Upper lobe of left lung (tissue), 6 donors: ENCODE measurements at regions not wholly inside any gene's neighbourhood (a gene's known extent, or its start where the extent isn't known, plus 50 kb on each side); places are given as distances from the start of the nearest gene placed in this dataset.

Experiments
- ATAC-seq, 2 donors: fragments of 200-7000 bp; cut with Tn5 transposase; one replicate each; pipeline ENCODE4 v1.9.1; 2022; ENCODE audit warnings: mild to moderate bottlenecking in 2 of 2, moderate library complexity in 2 of 2; ENCODE audit not compliant: low FRiP score in 2 of 2
- DNase-seq, 2 donors: peaks; one replicate each; pipeline ENCODE4 v3.0.0-alpha.2; 2019 to 2020
- H3K27ac ChIP-seq, 4 donors: fragments of 200-600 bp; sonication (generic); one replicate each; pipeline ENCODE4 v1.5.1; 2016 to 2019
- H3K27me3 ChIP-seq, 4 donors: fragments of 200-600 bp; sonication (generic); one replicate each; pipeline ENCODE4 v1.5.1; 2017 to 2019
- H3K36me3 ChIP-seq, 4 donors: fragments of 200-600 bp; sonication (generic); one replicate each; pipeline ENCODE4 v1.5.1; 2016 to 2019
- H3K4me1 ChIP-seq, 4 donors: fragments of 200-600 bp; sonication (generic); one replicate each; pipeline ENCODE4 v1.5.1; 2018 to 2019
- H3K4me3 ChIP-seq, 4 donors: fragments of 200-600 bp; sonication (generic); one replicate each; pipeline ENCODE4 v1.5.1; 2017 to 2019; ENCODE audit warnings: mild to moderate bottlenecking in 2 of 4, moderate library complexity in 1 of 4
- H3K9me3 ChIP-seq, 4 donors: fragments of 200-600 bp; sonication (generic); one replicate each; pipeline ENCODE4 v1.5.1; 2018 to 2019
- CTCF ChIP-seq, 6 experiments: fragments of 450-650 bp in 4 of 6; fragments of 200-600 bp in 2 of 6; sonication (generic) in 2 of 6; IDR thresholded peaks; one replicate each; pipeline ENCODE4 v1.5.1; 2016 to 2019; ENCODE audit warnings: antibody characterized with exemption in 6 of 6
- EP300 ChIP-seq, 4 donors: sonication (generic); formaldehyde crosslinking; IDR thresholded peaks; one replicate each; pipeline ENCODE4 v1.5.1; 2017; ENCODE audit warnings: antibody characterized with exemption in 4 of 4, control low read depth in 2 of 4
- POLR2A ChIP-seq, 4 donors: fragments of 450-650 bp; IDR thresholded peaks; one replicate each; pipeline ENCODE4 v1.5.1; 2016 to 2017; ENCODE audit warnings: antibody characterized with exemption in 4 of 4, mild to moderate bottlenecking in 2 of 4
- POLR2AphosphoS5 ChIP-seq, 2 donors: sonication (generic); formaldehyde crosslinking; IDR thresholded peaks; one replicate each; pipeline ENCODE4 v1.5.1; 2017; ENCODE audit warnings: antibody characterized with exemption in 2 of 2
- WGBS, 2 donors: methylation state at CpG; one replicate each; pipeline ENCODE4 v1.1.5; 2017 to 2018; 5-methylcytosine and 5-hydroxymethylcytosine counted together
- donor health status: DM: no; HTN: no; CAD: no; lungs with moderate emphysema.
- donor health status: DM: no; HTN: yes; CAD: no; lungs with severe emphysema.

- Histone ChIP-seq H3K4me1 (no peaks in the 10 kb centered on the region), H3K4me3 (no peak overlapping the region), H3K36me3 (no peaks in the 10 kb centered on the region), H3K27ac (no peak overlapping the region), H3K9me3 (peaks cover 4 to 22% (median 7%) of the 10 kb centered on the region in 4 donors), H3K27me3 (no peaks in the 10 kb centered on the region)
- DNase-seq = no peak
- ATAC-seq = no peak
- TF ChIP-seq POLR2AphosphoS5 (IDR thresholded peaks at IDR 0.05) = no peak
- TF ChIP-seq CTCF (IDR thresholded peaks at IDR 0.05) = no peak
- TF ChIP-seq POLR2A (IDR thresholded peaks at IDR 0.05) = no peak
- TF ChIP-seq EP300 (IDR thresholded peaks at IDR 0.05) = no peak
These were observed 197.8 kb upstream of the ANKRD50 start for GRCh38 chr4:124910327-124910726.

GRCh38 chr4:124907881-124908280 is 195.3 kb upstream of the ANKRD50 start:
- no peak overlapping the region for H3K4me3 ChIP-seq
- TF ChIP-seq CTCF (IDR thresholded peaks at IDR 0.05) (no peak), EP300 (IDR thresholded peaks at IDR 0.05) (no peak), POLR2A (IDR thresholded peaks at IDR 0.05) (no peak), POLR2AphosphoS5 (IDR thresholded peaks at IDR 0.05) (no peak)
- no peak overlapping the region for H3K27ac ChIP-seq
- H3K36me3 ChIP-seq = no peaks in the 10 kb centered on the region
- H3K4me1 ChIP-seq = peaks cover 0 to 3% (median 0%) of the 10 kb centered on the region in 4 donors
- DNase-seq (no peak), ATAC-seq (no peak)
- H3K9me3 ChIP-seq = peaks cover 4 to 14% (median 7%) of the 10 kb centered on the region in 4 donors
- 86 to 88% methylated on average over 3 of the region's 3 CpGs for WGBS, 2 donors
- no peaks in the 10 kb centered on the region for H3K27me3 ChIP-seq

GRCh38 chr4:124905441-124905840 is 192.9 kb upstream of the ANKRD50 start:
- Histone ChIP-seq H3K4me3 (no peak overlapping the region), H3K9me3 (no peaks in the 10 kb centered on the region), H3K4me1 (peaks cover 0 to 3% (median 0%) of the 10 kb centered on the region in 4 donors), H3K27ac (no peak overlapping the region), H3K36me3 (no peaks in the 10 kb centered on the region), H3K27me3 (no peaks in the 10 kb centered on the region)
- WGBS, 2 donors = 49 to 55% methylated on average over 4 of the region's 4 CpGs
- ATAC-seq = no peak
- DNase-seq = no peak
- TF ChIP-seq EP300 (IDR thresholded peaks at IDR 0.05) (no peak), CTCF (IDR thresholded peaks at IDR 0.05) (no peak), POLR2A (IDR thresholded peaks at IDR 0.05) (no peak), POLR2AphosphoS5 (IDR thresholded peaks at IDR 0.05) (no peak)

DNA sequence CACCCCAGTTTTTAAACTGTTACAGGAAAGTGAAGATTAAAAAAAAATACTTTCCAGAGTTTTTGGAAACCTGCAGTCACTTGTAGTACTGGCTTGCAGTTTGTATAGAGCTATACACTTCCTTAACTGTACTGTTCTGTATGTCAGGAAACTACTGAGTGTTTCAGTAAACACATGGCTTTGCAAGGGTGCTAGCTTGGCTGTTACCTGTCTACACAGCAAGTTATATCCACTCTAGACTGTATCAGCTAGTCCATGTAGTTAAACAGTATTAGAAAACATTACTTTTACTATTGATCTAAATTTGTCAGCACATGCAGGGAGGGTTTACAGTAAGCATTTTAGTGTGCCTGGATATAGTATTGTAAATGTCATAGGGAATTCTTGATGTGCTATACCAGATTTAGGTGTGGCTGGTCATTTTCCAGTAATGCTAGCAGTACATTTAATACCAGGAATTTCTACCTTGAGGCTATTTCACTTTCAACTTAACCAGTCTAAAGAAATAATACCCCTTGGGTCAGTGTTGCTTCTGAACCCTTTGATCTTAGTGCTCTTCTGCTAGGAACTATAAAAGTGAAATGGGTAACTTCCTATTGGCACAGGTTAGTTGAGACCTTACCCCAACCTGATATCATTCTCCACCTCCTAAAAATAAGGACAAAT is 192.3 kb upstream of the ANKRD50 start:
- TF ChIP-seq POLR2A (IDR thresholded peaks at IDR 0.05) = no peak
- no peak for TF ChIP-seq EP300 (IDR thresholded peaks at IDR 0.05)
- TF ChIP-seq CTCF (IDR thresholded peaks at IDR 0.05) = no peak
- TF ChIP-seq POLR2AphosphoS5 (IDR thresholded peaks at IDR 0.05) = no peak
- DNase-seq (no peak), ATAC-seq (no peak)
- Histone ChIP-seq H3K9me3 (no peaks in the 10 kb centered on the region), H3K36me3 (no peaks in the 10 kb centered on the region), H3K4me1 (peaks cover 0 to 3% (median 0%) of the 10 kb centered on the region in 4 donors), H3K4me3 (no peak overlapping the region), H3K27ac (peak overlapping the region in 1 of 4 donors; percentile 65), H3K27me3 (no peaks in the 10 kb centered on the region)
